GM23338 (cell line): ENCODE measurements at regions not wholly inside any gene's neighbourhood (a gene's known extent, or its start where the extent isn't known, plus 50 kb on each side); places are given as distances from the start of the nearest gene placed in this dataset.

Experiments used
- ATAC-seq: fragments of 200-7000 bp; cut with Tn5 transposase; 3 replicates; pipeline ENCODE4 v1.9.1; 2020
- DNase-seq: peaks from one replicate; pipeline ENCODE4 v3.0.0-alpha.2; 2015; ENCODE audit warnings: low spot score
- H2AFZ ChIP-seq: fragments of 200-600 bp; sonication (generic); 2 replicates; pipeline ENCODE4 v1.8.0; 2016; ENCODE audit warnings: antibody characterized with exemption, mild to moderate bottlenecking, moderate library complexity
- H3F3A ChIP-seq: fragments of 200-600 bp; sonication (generic); replicated peaks from 2 replicates; pipeline ENCODE4 v1.8.0; 2017; ENCODE audit warnings: antibody characterized with exemption, mixed run types, low read depth
- H3K27ac ChIP-seq: fragments of 200-600 bp; sonication (generic); 2 replicates; pipeline ENCODE4 v1.6.1; 2016; ENCODE audit warnings: low read depth
- H3K27me3 ChIP-seq: fragments of 200-600 bp; sonication (generic); 2 replicates; pipeline ENCODE4 v1.8.0; 2016; ENCODE audit warnings: mild to moderate bottlenecking, mixed run types, moderate library complexity; ENCODE audit not compliant: insufficient read depth
- H3K36me3 ChIP-seq: fragments of 200-600 bp; sonication (generic); 2 replicates; pipeline ENCODE4 v1.8.0; 2016; ENCODE audit warnings: mild to moderate bottlenecking; ENCODE audit not compliant: insufficient read depth
- H3K4me1 ChIP-seq: fragments of 200-600 bp; sonication (generic); 2 replicates; pipeline ENCODE4 v1.8.0; 2016; ENCODE audit warnings: mild to moderate bottlenecking, moderate library complexity; ENCODE audit not compliant: insufficient read depth
- H3K4me2 ChIP-seq: fragments of 200-600 bp; sonication (generic); 2 replicates; pipeline ENCODE4 v1.7.1; 2017; ENCODE audit warnings: mixed run types
- H3K4me3 ChIP-seq: fragments of 200-600 bp; sonication (generic); 2 replicates; pipeline ENCODE4 v1.6.1; 2016; ENCODE audit warnings: mixed run types
- H3K79me2 ChIP-seq: fragments of 200-600 bp; sonication (generic); replicated peaks from 2 replicates; pipeline ENCODE4 v1.8.0; 2017; ENCODE audit warnings: mild to moderate bottlenecking; ENCODE audit not compliant: insufficient read depth
- H3K9me2 ChIP-seq: fragments of 200-600 bp; sonication (generic); 2 replicates; pipeline ENCODE4 v1.8.0; 2017; ENCODE audit not compliant: insufficient read depth
- H4K20me1 ChIP-seq: fragments of 200-600 bp; sonication (generic); replicated peaks from 2 replicates; pipeline ENCODE4 v1.8.0; 2017; ENCODE audit warnings: mild to moderate bottlenecking; ENCODE audit not compliant: insufficient read depth
- H3K27ac Mint-ChIP-seq: 2 replicates; pipeline ENCODE4 v1.8.0; 2020; ENCODE audit warnings: inconsistent platforms, mild to moderate bottlenecking, moderate library complexity, mixed read lengths
- H3K27me3 Mint-ChIP-seq: 3 replicates; pipeline ENCODE4 v1.8.0; 2022; ENCODE audit warnings: low read depth, mild to moderate bottlenecking, moderate library complexity, mixed read lengths, inconsistent platforms; ENCODE audit not compliant: insufficient read depth, poor library complexity
- H3K36me3 Mint-ChIP-seq: 3 replicates; pipeline ENCODE4 v1.8.0; 2021; ENCODE audit warnings: low read depth, mild to moderate bottlenecking, inconsistent platforms, moderate library complexity, mixed read lengths
- H3K4me1 Mint-ChIP-seq: 3 replicates; pipeline ENCODE4 v1.8.0; 2020; ENCODE audit warnings: mild to moderate bottlenecking, inconsistent platforms, mixed read lengths
- H3K4me3 Mint-ChIP-seq: 3 replicates; pipeline ENCODE4 v1.8.0; 2021; ENCODE audit warnings: moderate library complexity, mild to moderate bottlenecking, inconsistent platforms, mixed read lengths
- H3K9me3 Mint-ChIP-seq: 3 replicates; pipeline ENCODE4 v1.8.0; 2020; ENCODE audit warnings: moderate library complexity, mild to moderate bottlenecking, inconsistent platforms, mixed read lengths
- CREB1 ChIP-seq: fragments of 250-450 bp; sonication (Bioruptor Pico); IDR thresholded peaks from 2 replicates; pipeline ENCODE4 v1.5.0; 2020; ENCODE audit warnings: low read depth, mild to moderate bottlenecking, moderate library complexity
- CTCF ChIP-seq, 2 experiments: fragments of 200-600 bp in 1 of 2; sonication (generic) in 1 of 2; conservative IDR thresholded peaks; 2 replicates each; pipeline versions ENCODE4 v1.5.1 to v1.6.1; 2016 to 2017; ENCODE audit warnings: antibody characterized with exemption in 2 of 2, low read depth in 2 of 2, mild to moderate bottlenecking in 2 of 2, moderate library complexity in 1 of 2
- ETS1 ChIP-seq: IDR thresholded peaks from 2 replicates; pipeline ENCODE4 v1.6.1; 2016; ENCODE audit warnings: antibody characterized with exemption
- EZH2 ChIP-seq: fragments of 200-600 bp; sonication (generic); IDR thresholded peaks from one replicate; pipeline ENCODE4 v1.8.0; 2017; ENCODE audit warnings: antibody characterized with exemption, mild to moderate bottlenecking, low read depth; ENCODE audit not compliant: unreplicated experiment
- EZH2phosphoT487 ChIP-seq: fragments of 200-600 bp; sonication (generic); IDR thresholded peaks from one replicate; pipeline ENCODE4 v1.8.1; 2018; ENCODE audit warnings: antibody characterized with exemption; ENCODE audit not compliant: unreplicated experiment
- NANOG ChIP-seq: IDR thresholded peaks from 2 replicates; pipeline ENCODE4 v1.6.1; 2016; ENCODE audit warnings: antibody characterized with exemption, borderline replicate concordance
- POLR2AphosphoS5 ChIP-seq: IDR thresholded peaks from 2 replicates; pipeline ENCODE4 v1.6.1; 2016; ENCODE audit warnings: antibody characterized with exemption, low read depth
- REST ChIP-seq: IDR thresholded peaks from one replicate; pipeline ENCODE4 v1.6.1; 2018; ENCODE audit warnings: antibody characterized with exemption; ENCODE audit not compliant: unreplicated experiment
- STAT1 ChIP-seq: IDR thresholded peaks from one replicate; pipeline ENCODE4 v1.6.1; 2016; ENCODE audit warnings: antibody characterized with exemption; ENCODE audit not compliant: unreplicated experiment
- ZNF114 ChIP-seq: fragments of 250-450 bp; sonication (Bioruptor Pico); IDR thresholded peaks from 2 replicates; pipeline ENCODE4 v1.5.0; 2020; ENCODE audit warnings: mild to moderate bottlenecking, moderate library complexity
- ZNF331 ChIP-seq: fragments of 250-450 bp; sonication (Bioruptor Pico); IDR thresholded peaks from 2 replicates; pipeline ENCODE4 v1.5.0; 2020; ENCODE audit warnings: low read depth, mild to moderate bottlenecking, moderate library complexity

- no peak overlapping the region for H2AFZ ChIP-seq
- TF ChIP-seq NANOG (no peak), ZNF331 (CRISPR knock-in tag) (no peak)
These were observed 2306.2 kb upstream of the ACO1 start for GRCh38 chr9:30078195-30078594.

GRCh38 chr9:30089428-30089827 is 2295.0 kb upstream of the ACO1 start:
- Histone ChIP-seq H2AFZ (no peak overlapping the region), H3K4me2 (no peak overlapping the region), H3K27ac (no peak overlapping the region), H4K20me1 (no peaks in the 10 kb centered on the region), H3K9me2 (no peaks in the 10 kb centered on the region), H3K4me3 (no peak overlapping the region), H3K27me3 (no peaks in the 10 kb centered on the region), H3K36me3 (no peaks in the 10 kb centered on the region), H3K4me1 (no peaks in the 10 kb centered on the region), H3F3A (no peaks in the 10 kb centered on the region), H3K79me2 (no peaks in the 10 kb centered on the region)
- H3K36me3 Mint-ChIP-seq = no peaks in the 10 kb centered on the region
- H3K27me3 Mint-ChIP-seq = peaks cover 3% of the 10 kb centered on the region
- H3K27ac Mint-ChIP-seq = no peak overlapping the region
- no peak for ATAC-seq
- DNase-seq = no peak
- no peaks in the 10 kb centered on the region for H3K4me1 Mint-ChIP-seq
- no peak overlapping the region for H3K4me3 Mint-ChIP-seq
- H3K9me3 Mint-ChIP-seq = no peaks in the 10 kb centered on the region
- TF ChIP-seq REST (no peak), ETS1 (no peak), STAT1 (no peak), EZH2 (no peak), POLR2AphosphoS5 (no peak), NANOG (no peak), ZNF114 (CRISPR knock-in tag) (no peak), CREB1 (CRISPR knock-in tag) (no peak), EZH2phosphoT487 (no peak), CTCF (conservative IDR thresholded peaks at IDR 0.05; ENCODE audit: low read depth in 2 of 2) (no peak)

More at GRCh38 chr9:30078195-30078594, 2306.2 kb upstream of the ACO1 start:
- H4K20me1 ChIP-seq = no peaks in the 10 kb centered on the region
- ATAC-seq (no peak), DNase-seq (no peak)
- H3K4me3 Mint-ChIP-seq = no peak overlapping the region
- peaks cover 6% of the 10 kb centered on the region; the same call in 1 of the 2 replicates for H3K9me2 ChIP-seq
- no peaks in the 10 kb centered on the region for H3K36me3 Mint-ChIP-seq
- H3K4me2 ChIP-seq = no peak overlapping the region
- H3K79me2 ChIP-seq = no peaks in the 10 kb centered on the region
- H3K4me1 Mint-ChIP-seq = no peaks in the 10 kb centered on the region
- no peaks in the 10 kb centered on the region for H3K27me3 Mint-ChIP-seq
- H3F3A ChIP-seq = no peaks in the 10 kb centered on the region
- no peaks in the 10 kb centered on the region for H3K4me1 ChIP-seq
- H3K27ac ChIP-seq = no peak overlapping the region
- H3K4me3 ChIP-seq = no peak overlapping the region
- H3K9me3 Mint-ChIP-seq = no peaks in the 10 kb centered on the region; the same call in 2 of the 3 replicates
- H3K36me3 ChIP-seq = no peaks in the 10 kb centered on the region
- H3K27ac Mint-ChIP-seq = no peak overlapping the region
- H3K27me3 ChIP-seq = no peaks in the 10 kb centered on the region
